Parathyroid adenoma (tissue), 2 donors: ENCODE measurements at regions not wholly inside any gene's neighbourhood (a gene's known extent, or its start where the extent isn't known, plus 50 kb on each side); places are given as distances from the start of the nearest gene placed in this dataset.

ENCODE experiments used
- H2AFZ ChIP-seq: fragments of 300-600 bp; sonication (generic); one replicate; pipeline ENCODE4 v1.7.0; 2017; ENCODE audit warnings: antibody characterized with exemption, mild to moderate bottlenecking
- H3K27ac ChIP-seq: fragments of 300-600 bp; sonication (generic); one replicate; pipeline ENCODE4 v1.7.0; 2017
- H3K27me3 ChIP-seq: fragments of 300-600 bp; sonication (generic); one replicate; pipeline ENCODE4 v1.7.0; 2017; ENCODE audit warnings: low read length; ENCODE audit not compliant: control insufficient read depth, insufficient read depth
- H3K36me3 ChIP-seq: fragments of 300-600 bp; sonication (generic); one replicate; pipeline ENCODE4 v1.7.0; 2017; ENCODE audit warnings: low read length; ENCODE audit not compliant: control insufficient read depth, insufficient read depth
- H3K4me1 ChIP-seq: fragments of 300-600 bp; sonication (generic); one replicate; pipeline ENCODE4 v1.7.0; 2017; ENCODE audit warnings: control low read depth
- H3K4me2 ChIP-seq: fragments of 300-600 bp; sonication (generic); one replicate; pipeline ENCODE4 v1.7.0; 2017; ENCODE audit warnings: low read length
- H3K4me3 ChIP-seq: fragments of 300-600 bp; sonication (generic); one replicate; pipeline ENCODE4 v1.7.0; 2017; ENCODE audit warnings: low read depth, low read length
- H3K79me2 ChIP-seq: fragments of 300-600 bp; sonication (generic); one replicate; pipeline ENCODE4 v1.7.0; 2017; ENCODE audit warnings: control low read depth
- H3K9ac ChIP-seq: fragments of 300-600 bp; sonication (generic); one replicate; pipeline ENCODE4 v1.7.0; 2017; ENCODE audit warnings: mild to moderate bottlenecking
- H3K9me3 ChIP-seq: fragments of 300-600 bp; sonication (generic); one replicate; pipeline ENCODE4 v1.7.0; 2017; ENCODE audit warnings: low read length; ENCODE audit not compliant: control insufficient read depth
- TF ChIP-seq, protein P1 (sequence below): fragments of 300-600 bp; sonication (generic); IDR thresholded peaks from one replicate; pipeline ENCODE4 v1.7.0; 2017; ENCODE audit warnings: antibody characterized with exemption, mild to moderate bottlenecking
- donor health status: primary hyperparathyroidism.

DNA sequence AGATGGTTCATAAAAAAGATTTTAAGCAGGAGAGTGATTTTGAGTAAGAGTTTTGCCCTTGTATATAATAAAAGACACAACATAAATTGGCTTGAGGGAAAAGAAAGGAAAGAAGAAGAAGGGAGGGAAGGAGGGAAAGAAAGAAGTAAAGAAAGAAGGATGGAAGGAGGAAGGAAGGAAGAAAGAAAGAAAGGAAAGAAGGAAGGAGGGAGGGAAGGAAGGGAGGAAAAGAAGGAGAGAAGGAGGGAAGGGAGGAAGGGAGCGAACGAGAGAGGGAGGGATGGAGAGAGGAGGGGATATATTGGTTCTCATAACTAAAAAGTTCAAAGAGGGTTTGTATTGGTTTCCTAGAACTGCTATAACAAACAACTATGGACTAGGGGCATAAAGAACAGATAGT, 62.2 kb upstream of the PAX7 start:
- no peaks in the 10 kb centered on the region for H3K9me3 ChIP-seq
- no peak overlapping the region for H3K9ac ChIP-seq
- TF ChIP-seq, protein P1, sequence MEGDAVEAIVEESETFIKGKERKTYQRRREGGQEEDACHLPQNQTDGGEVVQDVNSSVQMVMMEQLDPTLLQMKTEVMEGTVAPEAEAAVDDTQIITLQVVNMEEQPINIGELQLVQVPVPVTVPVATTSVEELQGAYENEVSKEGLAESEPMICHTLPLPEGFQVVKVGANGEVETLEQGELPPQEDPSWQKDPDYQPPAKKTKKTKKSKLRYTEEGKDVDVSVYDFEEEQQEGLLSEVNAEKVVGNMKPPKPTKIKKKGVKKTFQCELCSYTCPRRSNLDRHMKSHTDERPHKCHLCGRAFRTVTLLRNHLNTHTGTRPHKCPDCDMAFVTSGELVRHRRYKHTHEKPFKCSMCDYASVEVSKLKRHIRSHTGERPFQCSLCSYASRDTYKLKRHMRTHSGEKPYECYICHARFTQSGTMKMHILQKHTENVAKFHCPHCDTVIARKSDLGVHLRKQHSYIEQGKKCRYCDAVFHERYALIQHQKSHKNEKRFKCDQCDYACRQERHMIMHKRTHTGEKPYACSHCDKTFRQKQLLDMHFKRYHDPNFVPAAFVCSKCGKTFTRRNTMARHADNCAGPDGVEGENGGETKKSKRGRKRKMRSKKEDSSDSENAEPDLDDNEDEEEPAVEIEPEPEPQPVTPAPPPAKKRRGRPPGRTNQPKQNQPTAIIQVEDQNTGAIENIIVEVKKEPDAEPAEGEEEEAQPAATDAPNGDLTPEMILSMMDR: no peak
- H2AFZ ChIP-seq: no peak overlapping the region
- H3K4me2 ChIP-seq: no peak overlapping the region
- no peaks in the 10 kb centered on the region for H3K36me3 ChIP-seq
- H3K4me1 ChIP-seq: no peaks in the 10 kb centered on the region
- no peaks in the 10 kb centered on the region for H3K27me3 ChIP-seq
- no peaks in the 10 kb centered on the region for H3K79me2 ChIP-seq
- H3K27ac ChIP-seq: no peak overlapping the region
- no peak overlapping the region for H3K4me3 ChIP-seq

DNA sequence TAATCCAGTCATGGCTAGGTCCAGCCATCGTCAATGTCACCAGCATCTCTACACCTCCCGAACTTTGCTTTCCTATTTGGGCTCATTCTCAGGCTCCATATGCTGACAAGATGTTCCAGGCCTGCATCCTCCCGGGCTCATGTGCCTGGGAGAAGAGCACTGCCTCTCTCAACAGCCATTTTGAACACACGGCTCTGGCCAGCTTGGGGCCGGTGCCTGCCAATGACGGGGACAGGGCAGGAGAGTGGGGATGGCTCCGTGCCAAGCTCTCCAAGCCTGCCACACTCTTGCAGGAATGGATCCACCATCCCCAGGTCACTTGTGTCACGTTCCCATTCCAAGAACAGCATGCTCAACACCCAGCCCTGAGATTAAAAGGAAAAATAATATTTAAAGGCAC, 61.4 kb upstream of the PAX7 start:
- no peak overlapping the region for H3K4me2 ChIP-seq
- no peak overlapping the region for H3K27ac ChIP-seq
- no peaks in the 10 kb centered on the region for H3K27me3 ChIP-seq
- H3K9me3 ChIP-seq: no peaks in the 10 kb centered on the region
- no peak overlapping the region for H3K4me3 ChIP-seq
- H3K4me1 ChIP-seq: no peaks in the 10 kb centered on the region
- no peaks in the 10 kb centered on the region for H3K36me3 ChIP-seq
- TF ChIP-seq, protein P1: no peak
- no peak overlapping the region for H3K9ac ChIP-seq
- H3K79me2 ChIP-seq: no peaks in the 10 kb centered on the region
- no peak overlapping the region for H2AFZ ChIP-seq

DNA sequence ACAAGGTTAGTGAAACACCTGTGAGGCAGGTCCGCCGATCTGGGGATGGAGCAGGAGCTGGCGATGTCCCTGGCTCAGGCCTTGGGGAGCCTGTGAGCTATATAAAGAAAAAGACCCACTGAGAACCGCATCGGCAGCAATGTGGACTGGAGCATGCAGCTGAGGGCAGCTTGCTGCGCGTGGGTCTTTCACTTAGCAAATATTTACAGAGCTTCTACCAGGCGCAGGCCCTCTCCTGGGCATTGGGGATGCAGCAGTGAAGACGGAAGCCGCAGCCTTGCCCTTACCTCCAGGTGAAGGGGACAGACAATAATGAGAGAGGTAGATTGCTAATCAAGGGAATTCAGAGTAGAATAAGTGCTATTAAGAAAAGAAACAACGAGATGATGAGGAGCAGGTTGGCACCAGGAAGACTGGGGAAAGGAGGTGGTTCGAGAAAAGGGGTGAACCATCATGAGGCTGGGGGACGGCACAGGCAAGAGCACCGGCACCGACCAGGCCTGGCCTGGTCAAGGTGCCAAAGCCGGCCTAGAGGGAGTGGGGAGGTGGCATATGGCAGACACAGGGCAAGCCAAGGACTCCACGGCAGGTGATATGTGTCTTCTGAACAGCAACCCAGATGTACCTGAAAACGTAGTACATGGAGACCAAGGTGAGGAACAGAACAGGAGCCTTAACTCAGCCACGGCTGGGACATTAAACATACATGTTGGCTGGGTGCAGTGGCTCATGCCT, 60.7 kb upstream of the PAX7 start:
- no peak overlapping the region for H2AFZ ChIP-seq
- H3K36me3 ChIP-seq: no peaks in the 10 kb centered on the region
- TF ChIP-seq, protein P1: no peak
- no peak overlapping the region for H3K4me3 ChIP-seq
- H3K4me1 ChIP-seq: no peaks in the 10 kb centered on the region
- no peak overlapping the region for H3K27ac ChIP-seq
- no peak overlapping the region for H3K9ac ChIP-seq
- no peaks in the 10 kb centered on the region for H3K27me3 ChIP-seq
- no peaks in the 10 kb centered on the region for H3K9me3 ChIP-seq
- H3K4me2 ChIP-seq: no peak overlapping the region
- H3K79me2 ChIP-seq: no peaks in the 10 kb centered on the region

DNA sequence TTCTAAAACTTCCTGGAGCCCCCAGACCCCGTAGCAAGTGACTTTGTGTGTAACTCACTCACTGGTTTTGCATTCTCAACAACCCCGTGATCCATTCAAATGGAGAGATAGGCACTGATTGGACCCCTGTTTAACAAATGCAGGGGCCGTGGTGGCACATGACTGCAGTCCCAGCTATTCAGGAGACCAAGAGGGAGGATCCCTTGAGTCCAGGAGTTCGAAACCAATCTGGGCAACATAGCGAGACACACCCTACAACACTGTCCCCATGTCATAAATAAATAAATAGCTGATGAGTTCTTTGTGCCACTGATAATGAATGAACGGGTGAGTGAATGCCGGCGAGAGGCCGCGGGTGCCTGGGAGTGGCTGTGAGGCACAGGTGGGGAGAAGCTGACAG, 59.4 kb upstream of the PAX7 start:
- no peaks in the 10 kb centered on the region for H3K9me3 ChIP-seq
- no peak overlapping the region for H3K27ac ChIP-seq
- H3K4me3 ChIP-seq: no peak overlapping the region
- no peaks in the 10 kb centered on the region for H3K36me3 ChIP-seq
- H2AFZ ChIP-seq: no peak overlapping the region
- no peaks in the 10 kb centered on the region for H3K79me2 ChIP-seq
- H3K27me3 ChIP-seq: no peaks in the 10 kb centered on the region
- H3K4me1 ChIP-seq: no peaks in the 10 kb centered on the region
- H3K9ac ChIP-seq: no peak overlapping the region
- TF ChIP-seq, protein P1: no peak
- H3K4me2 ChIP-seq: no peak overlapping the region
